ENCODE measurements at regions not wholly inside any gene's neighbourhood (a gene's known extent, or its start where the extent isn't known, plus 50 kb on each side); places are given as distances from the start of the nearest gene placed in this dataset.

DNA sequence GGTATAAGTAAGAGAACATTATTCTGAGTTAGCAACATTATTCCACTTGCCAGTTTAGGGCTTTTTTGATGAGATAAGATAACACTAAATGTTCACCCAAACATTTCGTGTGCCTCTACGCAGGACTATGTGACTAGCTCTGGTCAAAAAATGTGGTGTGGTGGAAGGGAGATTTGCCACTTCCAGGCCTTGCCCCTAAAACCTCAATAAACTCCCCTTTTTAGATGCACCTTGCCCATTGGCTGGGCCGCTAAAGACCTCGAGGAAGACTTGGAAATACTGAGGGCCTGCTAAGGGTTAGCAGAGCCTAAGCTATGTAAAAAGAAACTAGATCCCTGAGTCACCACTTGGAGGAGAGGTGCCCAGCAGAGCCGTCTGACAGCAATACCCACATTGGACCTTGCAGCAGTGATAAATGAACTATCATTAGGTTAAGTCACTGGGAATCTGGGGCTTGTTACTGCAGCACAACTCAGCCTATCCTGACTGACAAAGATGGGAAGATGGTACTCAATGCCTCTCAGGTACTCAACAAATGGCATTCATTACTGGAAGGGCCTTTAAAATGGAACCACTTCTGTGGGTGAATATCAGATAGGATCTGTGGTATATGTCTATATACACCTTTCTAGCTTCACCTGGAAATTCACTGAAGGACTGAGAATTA lies 331.5 kb upstream of the TLE3 start:
- TF ChIP-seq TCF12 (IDR thresholded peaks at IDR 0.05; ENCODE audit: low read depth) (no peak), EGR1 (IDR thresholded peaks at IDR 0.05) (no peak), ZBTB7A (IDR thresholded peaks at IDR 0.05; ENCODE audit: low read depth) (no peak), FOXM1 (IDR thresholded peaks at IDR 0.05; ENCODE audit: borderline replicate concordance, low read depth) (no peak), RAD21 (IDR thresholded peaks at IDR 0.05; ENCODE audit: low read depth) (no peak), TAF1 (IDR thresholded peaks at IDR 0.05; ENCODE audit: low read depth) (no peak)
- TF ChIP-seq, protein P1, sequence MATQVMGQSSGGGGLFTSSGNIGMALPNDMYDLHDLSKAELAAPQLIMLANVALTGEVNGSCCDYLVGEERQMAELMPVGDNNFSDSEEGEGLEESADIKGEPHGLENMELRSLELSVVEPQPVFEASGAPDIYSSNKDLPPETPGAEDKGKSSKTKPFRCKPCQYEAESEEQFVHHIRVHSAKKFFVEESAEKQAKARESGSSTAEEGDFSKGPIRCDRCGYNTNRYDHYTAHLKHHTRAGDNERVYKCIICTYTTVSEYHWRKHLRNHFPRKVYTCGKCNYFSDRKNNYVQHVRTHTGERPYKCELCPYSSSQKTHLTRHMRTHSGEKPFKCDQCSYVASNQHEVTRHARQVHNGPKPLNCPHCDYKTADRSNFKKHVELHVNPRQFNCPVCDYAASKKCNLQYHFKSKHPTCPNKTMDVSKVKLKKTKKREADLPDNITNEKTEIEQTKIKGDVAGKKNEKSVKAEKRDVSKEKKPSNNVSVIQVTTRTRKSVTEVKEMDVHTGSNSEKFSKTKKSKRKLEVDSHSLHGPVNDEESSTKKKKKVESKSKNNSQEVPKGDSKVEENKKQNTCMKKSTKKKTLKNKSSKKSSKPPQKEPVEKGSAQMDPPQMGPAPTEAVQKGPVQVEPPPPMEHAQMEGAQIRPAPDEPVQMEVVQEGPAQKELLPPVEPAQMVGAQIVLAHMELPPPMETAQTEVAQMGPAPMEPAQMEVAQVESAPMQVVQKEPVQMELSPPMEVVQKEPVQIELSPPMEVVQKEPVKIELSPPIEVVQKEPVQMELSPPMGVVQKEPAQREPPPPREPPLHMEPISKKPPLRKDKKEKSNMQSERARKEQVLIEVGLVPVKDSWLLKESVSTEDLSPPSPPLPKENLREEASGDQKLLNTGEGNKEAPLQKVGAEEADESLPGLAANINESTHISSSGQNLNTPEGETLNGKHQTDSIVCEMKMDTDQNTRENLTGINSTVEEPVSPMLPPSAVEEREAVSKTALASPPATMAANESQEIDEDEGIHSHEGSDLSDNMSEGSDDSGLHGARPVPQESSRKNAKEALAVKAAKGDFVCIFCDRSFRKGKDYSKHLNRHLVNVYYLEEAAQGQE (IDR thresholded peaks at IDR 0.05; ENCODE audit: low read depth), result no peak
- TF ChIP-seq, protein P2, sequence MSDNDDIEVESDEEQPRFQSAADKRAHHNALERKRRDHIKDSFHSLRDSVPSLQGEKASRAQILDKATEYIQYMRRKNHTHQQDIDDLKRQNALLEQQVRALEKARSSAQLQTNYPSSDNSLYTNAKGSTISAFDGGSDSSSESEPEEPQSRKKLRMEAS (IDR thresholded peaks at IDR 0.05), result no peak

DNA sequence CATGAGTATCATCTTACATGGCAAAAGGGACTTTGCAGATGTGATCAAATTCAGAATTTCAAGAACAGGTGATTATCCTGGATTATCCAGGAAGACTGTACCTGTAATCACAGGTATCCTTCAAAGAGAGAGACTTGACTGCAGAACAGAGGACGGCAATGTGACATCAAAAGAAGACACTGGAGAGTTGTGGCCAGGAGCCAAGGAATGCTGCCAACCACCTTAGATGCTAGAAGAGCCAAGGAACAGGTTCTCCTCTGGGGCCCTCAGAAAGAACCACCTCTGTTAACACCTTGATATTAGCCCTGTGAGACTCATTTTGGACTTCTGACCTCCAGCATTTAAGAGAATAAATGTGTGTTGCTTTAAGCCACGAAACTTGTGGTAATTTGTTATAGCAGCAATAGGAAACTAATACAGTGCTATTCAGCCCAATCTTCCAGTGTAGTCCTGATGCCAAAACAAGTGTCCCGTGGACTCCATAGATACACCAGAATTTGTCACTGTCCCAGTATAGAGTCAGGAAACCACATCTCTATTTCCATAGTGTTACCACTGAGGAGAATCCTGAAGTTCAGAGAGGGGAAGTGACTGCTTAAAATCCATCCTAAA lies 330.6 kb upstream of the TLE3 start:
- TF ChIP-seq CEBPB (IDR thresholded peaks at IDR 0.05) (no peak), RAD21 (IDR thresholded peaks at IDR 0.05; ENCODE audit: low read depth) (no peak), TCF12 (IDR thresholded peaks at IDR 0.05; ENCODE audit: low read depth) (no peak)

DNA sequence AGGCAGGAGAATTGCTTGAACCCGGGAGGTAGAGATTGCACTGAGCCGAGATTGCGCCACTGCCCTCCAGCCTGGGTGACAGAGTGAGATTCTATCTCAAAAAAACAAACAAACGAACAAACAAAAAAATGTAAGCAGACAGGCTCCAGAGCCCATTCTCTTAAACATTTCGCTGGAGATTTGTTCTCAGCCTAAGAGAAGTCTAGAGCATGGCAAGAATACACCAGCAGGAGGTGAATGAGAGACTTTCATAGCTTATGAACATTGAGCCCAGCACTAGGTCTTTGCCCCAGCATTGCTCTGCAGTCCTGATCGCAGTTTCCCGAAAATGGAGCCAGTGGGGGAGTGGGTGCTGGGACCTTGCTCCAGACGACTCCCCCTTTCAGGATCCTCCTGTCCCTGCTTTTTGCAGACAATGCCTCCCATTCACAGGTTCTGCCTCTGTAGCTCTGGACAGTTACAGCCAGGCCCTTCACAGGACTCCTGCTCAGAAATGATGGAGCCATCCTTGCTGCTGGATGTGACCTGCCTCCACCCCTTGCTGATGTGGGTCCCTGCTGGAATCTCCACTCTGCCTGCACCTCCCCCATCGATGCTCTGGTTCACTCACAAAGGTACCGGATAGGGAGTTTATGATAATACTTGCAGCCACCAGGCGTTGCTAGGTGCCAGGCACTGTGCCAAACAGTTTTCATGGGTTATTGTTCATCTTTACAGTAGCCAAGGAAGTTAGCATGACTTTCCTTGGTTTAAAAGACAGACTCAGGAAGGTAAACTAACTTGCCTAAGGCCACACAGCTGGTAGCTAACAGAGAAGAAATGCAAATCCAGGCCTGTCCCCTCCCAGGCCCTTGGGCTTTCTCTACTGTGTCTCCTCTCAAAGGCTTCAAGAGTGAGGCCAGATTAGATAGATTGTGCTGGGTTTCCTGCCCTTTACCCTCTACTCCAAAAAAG lies 329.7 kb upstream of the TLE3 start:
- TF ChIP-seq ZBTB7A (IDR thresholded peaks at IDR 0.05; ENCODE audit: low read depth) (no peak), TEAD4 (IDR thresholded peaks at IDR 0.05) (no peak), FOXM1 (IDR thresholded peaks at IDR 0.05; ENCODE audit: borderline replicate concordance, low read depth) (no peak), YY1 (IDR thresholded peaks at IDR 0.05; ENCODE audit: low read depth) (no peak), TCF12 (IDR thresholded peaks at IDR 0.05; ENCODE audit: low read depth) (no peak), RAD21 (IDR thresholded peaks at IDR 0.05; ENCODE audit: low read depth) (no peak), CREB1 (IDR thresholded peaks at IDR 0.05; ENCODE audit: low read depth) (no peak)
- TF ChIP-seq, protein P1 (IDR thresholded peaks at IDR 0.05; ENCODE audit: low read depth), result no peak

DNA sequence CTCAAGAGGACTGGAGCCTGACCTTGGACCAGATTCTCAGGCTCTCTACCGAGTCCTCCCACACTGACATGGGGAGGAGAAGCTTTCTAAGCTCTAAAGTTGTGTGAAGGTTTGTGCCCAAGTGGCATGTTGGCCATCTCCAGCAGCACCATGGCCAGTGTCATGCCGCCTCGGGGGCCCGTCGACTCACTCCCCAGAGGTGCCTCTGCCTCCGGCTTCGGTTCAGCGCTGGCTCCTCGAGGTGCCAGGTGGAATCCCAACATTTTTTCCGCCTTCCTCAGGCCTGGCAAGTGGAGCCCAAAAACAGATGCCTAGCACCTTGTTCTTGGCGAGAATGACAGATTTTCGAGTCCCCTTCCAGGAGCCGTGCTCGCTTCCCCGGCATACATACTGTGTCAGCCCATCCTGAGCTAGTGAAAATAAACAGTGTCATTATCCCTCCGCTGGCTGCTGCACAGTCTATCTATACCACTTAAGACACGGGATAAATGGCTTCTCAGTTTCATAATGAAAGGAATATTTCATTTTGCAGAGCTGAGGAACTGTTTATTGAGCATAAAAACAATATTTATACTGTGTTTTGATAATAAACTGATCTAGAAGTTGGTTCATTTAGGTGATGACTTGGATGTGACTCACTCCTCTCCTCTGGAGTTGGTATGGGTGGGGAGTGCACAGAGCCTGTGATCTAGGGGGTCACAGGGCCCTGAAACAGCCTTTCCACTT lies 328.5 kb upstream of the TLE3 start:
- TF ChIP-seq, protein P1 (IDR thresholded peaks at IDR 0.05; ENCODE audit: low read depth), result peak; percentile 37; the same call in 1 of the 2 replicates
- TF ChIP-seq, protein P2 (IDR thresholded peaks at IDR 0.05), result no peak

DNA sequence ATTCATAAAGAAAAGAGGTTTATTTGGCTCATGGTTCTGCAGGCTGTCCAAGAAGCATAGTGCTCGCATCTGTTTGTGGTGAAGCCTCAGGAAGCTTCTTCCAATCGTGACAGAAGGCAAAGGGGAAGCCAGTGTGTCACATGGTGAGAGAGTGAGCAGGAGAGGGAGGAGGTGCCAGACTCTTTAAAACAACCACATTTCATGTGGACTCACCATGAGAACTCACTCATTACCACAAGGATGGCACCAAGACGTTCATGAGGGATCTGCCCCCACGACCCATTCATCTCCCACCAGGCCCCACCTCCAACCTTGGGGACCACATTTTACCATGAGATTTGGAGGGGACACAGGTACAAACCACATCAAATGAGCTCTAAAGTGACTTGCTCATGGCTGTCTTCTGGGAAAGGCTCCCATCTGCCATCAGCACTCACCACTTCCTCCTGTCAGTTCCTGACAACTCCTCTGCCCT lies 327.3 kb upstream of the TLE3 start:
- TF ChIP-seq ZBTB7A (IDR thresholded peaks at IDR 0.05; ENCODE audit: low read depth) (no peak), TCF12 (IDR thresholded peaks at IDR 0.05; ENCODE audit: low read depth) (no peak), EP300 (IDR thresholded peaks at IDR 0.05; ENCODE audit: borderline replicate concordance) (no peak), TAF1 (IDR thresholded peaks at IDR 0.05; ENCODE audit: low read depth) (no peak), CEBPB (IDR thresholded peaks at IDR 0.05) (no peak), YY1 (IDR thresholded peaks at IDR 0.05; ENCODE audit: low read depth) (no peak), TEAD4 (IDR thresholded peaks at IDR 0.05) (no peak), RAD21 (IDR thresholded peaks at IDR 0.05; ENCODE audit: low read depth) (no peak), NFIC (IDR thresholded peaks at IDR 0.05) (no peak), CREB1 (IDR thresholded peaks at IDR 0.05; ENCODE audit: low read depth) (no peak), EGR1 (IDR thresholded peaks at IDR 0.05) (no peak)
- TF ChIP-seq, protein P2 (IDR thresholded peaks at IDR 0.05), result no peak
- TF ChIP-seq, protein P1 (IDR thresholded peaks at IDR 0.05; ENCODE audit: low read depth), result no peak

Measured in Ishikawa (cell line).